Tibial nerve (tissue), 4 donors: ENCODE measurements at regions not wholly inside any gene's neighbourhood (a gene's known extent, or its start where the extent isn't known, plus 50 kb on each side); places are given as distances from the start of the nearest gene placed in this dataset.

Experiments used
- DNase-seq, 2 donors: peaks; one replicate each; pipeline ENCODE4 v3.0.0-alpha.2; 2019; ENCODE audit warnings: low spot score in 2 of 2
- H3K27ac ChIP-seq, 4 donors: fragments of 200-600 bp; sonication (generic) in 3 of 4; one replicate each; pipeline ENCODE4 v1.5.1; 2017 to 2019; ENCODE audit warnings: mild to moderate bottlenecking in 1 of 4
- H3K27me3 ChIP-seq, 2 donors: fragments of 200-600 bp; sonication (generic) in 1 of 2; one replicate each; pipeline versions ENCODE4 v1.5.1 to v1.6.0; 2017 to 2019
- H3K36me3 ChIP-seq, 3 donors: fragments of 200-600 bp; sonication (generic); one replicate each; pipeline ENCODE4 v1.5.1; 2018 to 2019
- H3K4me1 ChIP-seq, 4 donors: fragments of 200-600 bp; sonication (generic) in 3 of 4; one replicate each; pipeline ENCODE4 v1.5.1; 2017 to 2019
- H3K4me3 ChIP-seq, 4 donors: fragments of 200-600 bp; sonication (generic) in 3 of 4; one replicate each; pipeline ENCODE4 v1.5.1; 2017 to 2019; ENCODE audit warnings: mild to moderate bottlenecking in 1 of 4, moderate library complexity in 1 of 4
- H3K9me3 ChIP-seq, 4 donors: fragments of 200-600 bp; sonication (generic) in 3 of 4; one replicate each; pipeline ENCODE4 v1.5.1; 2017 to 2019
- EP300 ChIP-seq, 2 donors: sonication (generic); formaldehyde crosslinking; IDR thresholded peaks; one replicate each; pipeline ENCODE4 v1.6.1; 2017; ENCODE audit warnings: antibody characterized with exemption in 2 of 2, mild to moderate bottlenecking in 1 of 2
- POLR2A ChIP-seq, 2 donors: fragments of 450-650 bp; IDR thresholded peaks; one replicate each; pipeline ENCODE4 v1.6.1; 2017; ENCODE audit warnings: antibody characterized with exemption in 2 of 2, mild to moderate bottlenecking in 2 of 2, moderate library complexity in 2 of 2
- WGBS, 2 donors: methylation state at CpG; one replicate each; pipeline ENCODE4 v1.1.5; 2018; 5-methylcytosine and 5-hydroxymethylcytosine counted together
- TF ChIP-seq, protein P1 (sequence below), 5 experiments: fragments of 200-600 bp in 3 of 5; fragments of 450-650 bp in 2 of 5; sonication (generic) in 3 of 5; IDR thresholded peaks; one replicate each; pipeline ENCODE4 v1.5.1; 2016 to 2019; ENCODE audit warnings: antibody characterized with exemption in 5 of 5, mild to moderate bottlenecking in 3 of 5, moderate library complexity in 2 of 5

GRCh38 chr4:149161247-149161646 is 654.4 kb downstream of the IQCM start:
- Histone ChIP-seq H3K4me3 (no peak overlapping the region), H3K9me3 (no peaks in the 10 kb centered on the region), H3K27me3 (no peaks in the 10 kb centered on the region), H3K27ac (no peak overlapping the region), H3K36me3 (no peaks in the 10 kb centered on the region), H3K4me1 (no peaks in the 10 kb centered on the region)
- TF ChIP-seq, protein P1, sequence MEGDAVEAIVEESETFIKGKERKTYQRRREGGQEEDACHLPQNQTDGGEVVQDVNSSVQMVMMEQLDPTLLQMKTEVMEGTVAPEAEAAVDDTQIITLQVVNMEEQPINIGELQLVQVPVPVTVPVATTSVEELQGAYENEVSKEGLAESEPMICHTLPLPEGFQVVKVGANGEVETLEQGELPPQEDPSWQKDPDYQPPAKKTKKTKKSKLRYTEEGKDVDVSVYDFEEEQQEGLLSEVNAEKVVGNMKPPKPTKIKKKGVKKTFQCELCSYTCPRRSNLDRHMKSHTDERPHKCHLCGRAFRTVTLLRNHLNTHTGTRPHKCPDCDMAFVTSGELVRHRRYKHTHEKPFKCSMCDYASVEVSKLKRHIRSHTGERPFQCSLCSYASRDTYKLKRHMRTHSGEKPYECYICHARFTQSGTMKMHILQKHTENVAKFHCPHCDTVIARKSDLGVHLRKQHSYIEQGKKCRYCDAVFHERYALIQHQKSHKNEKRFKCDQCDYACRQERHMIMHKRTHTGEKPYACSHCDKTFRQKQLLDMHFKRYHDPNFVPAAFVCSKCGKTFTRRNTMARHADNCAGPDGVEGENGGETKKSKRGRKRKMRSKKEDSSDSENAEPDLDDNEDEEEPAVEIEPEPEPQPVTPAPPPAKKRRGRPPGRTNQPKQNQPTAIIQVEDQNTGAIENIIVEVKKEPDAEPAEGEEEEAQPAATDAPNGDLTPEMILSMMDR (IDR thresholded peaks at IDR 0.05) = no peak
- no peak for TF ChIP-seq POLR2A (IDR thresholded peaks at IDR 0.05)
- no peak for TF ChIP-seq EP300 (IDR thresholded peaks at IDR 0.05)
- DNase-seq = no peak

DNA sequence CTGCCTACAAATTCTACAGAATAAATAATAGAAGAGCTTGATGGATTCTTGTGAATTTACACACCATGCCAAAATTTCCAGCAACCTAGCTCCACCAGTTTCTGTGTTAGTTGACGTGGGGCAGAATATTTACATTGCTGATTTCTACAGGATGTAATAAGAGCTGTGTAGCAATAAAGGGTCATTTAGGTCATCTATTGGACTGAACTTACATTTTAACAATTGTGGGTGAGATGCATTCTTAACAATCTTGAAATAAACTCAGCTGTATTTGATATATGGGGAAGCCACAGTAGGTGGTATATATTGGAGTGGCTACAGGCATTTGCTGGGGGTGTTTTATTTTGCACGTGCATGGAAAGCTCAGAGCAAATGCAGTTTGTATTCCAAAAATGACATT is 655.3 kb downstream of the IQCM start:
- Histone ChIP-seq H3K9me3 (no peaks in the 10 kb centered on the region), H3K4me1 (no peaks in the 10 kb centered on the region), H3K36me3 (no peaks in the 10 kb centered on the region), H3K27me3 (no peaks in the 10 kb centered on the region), H3K4me3 (no peak overlapping the region), H3K27ac (no peak overlapping the region)
- 74 to 77% methylated on average over 2 of the region's 2 CpGs for WGBS, 2 donors
- DNase-seq = no peak
- TF ChIP-seq EP300 (IDR thresholded peaks at IDR 0.05) (no peak), POLR2A (IDR thresholded peaks at IDR 0.05) (no peak)
- TF ChIP-seq, protein P1 (IDR thresholded peaks at IDR 0.05) = no peak

- Histone ChIP-seq H3K9me3 (no peaks in the 10 kb centered on the region), H3K4me1 (no peaks in the 10 kb centered on the region), H3K27me3 (no peaks in the 10 kb centered on the region), H3K4me3 (no peak overlapping the region), H3K27ac (no peak overlapping the region), H3K36me3 (no peaks in the 10 kb centered on the region)
- DNase-seq = no peak
- 43 to 54% methylated on average over 3 of the region's 3 CpGs for WGBS, 2 donors
- TF ChIP-seq POLR2A (IDR thresholded peaks at IDR 0.05) = no peak
- TF ChIP-seq EP300 (IDR thresholded peaks at IDR 0.05) = no peak
- TF ChIP-seq, protein P1 (IDR thresholded peaks at IDR 0.05) = no peak
Measured at GRCh38 chr4:149158817-149159216, 656.8 kb downstream of the IQCM start.

DNA sequence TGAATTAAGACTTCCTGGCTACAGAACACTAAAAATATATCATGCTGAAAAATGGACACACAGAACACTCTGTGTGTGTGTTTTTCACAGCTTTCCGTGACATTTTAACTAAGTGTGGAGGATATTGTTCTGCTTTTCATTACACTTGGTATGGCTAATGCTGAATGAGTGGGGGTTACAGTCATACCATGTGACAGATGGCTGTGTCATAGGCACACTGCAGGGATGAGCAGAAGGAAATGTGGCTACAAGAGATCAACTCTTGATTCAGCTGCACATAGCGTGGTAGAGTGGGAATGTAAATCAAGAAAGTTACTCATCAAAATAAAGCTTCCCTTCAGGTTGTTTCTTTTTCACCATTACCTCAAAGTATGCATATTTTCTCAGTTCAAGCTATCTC is 669.8 kb downstream of the IQCM start:
- no peak for DNase-seq
- Histone ChIP-seq H3K36me3 (no peaks in the 10 kb centered on the region), H3K27ac (no peak overlapping the region), H3K27me3 (no peaks in the 10 kb centered on the region), H3K4me1 (peaks cover 0 to 5% (median 0%) of the 10 kb centered on the region in 4 donors), H3K9me3 (no peaks in the 10 kb centered on the region), H3K4me3 (no peak overlapping the region)
- 55 to 68% methylated on average over 2 of the region's 2 CpGs for WGBS, 2 donors
- no peak for TF ChIP-seq EP300 (IDR thresholded peaks at IDR 0.05)
- TF ChIP-seq POLR2A (IDR thresholded peaks at IDR 0.05) = no peak
- TF ChIP-seq, protein P1 (IDR thresholded peaks at IDR 0.05) = no peak

DNA sequence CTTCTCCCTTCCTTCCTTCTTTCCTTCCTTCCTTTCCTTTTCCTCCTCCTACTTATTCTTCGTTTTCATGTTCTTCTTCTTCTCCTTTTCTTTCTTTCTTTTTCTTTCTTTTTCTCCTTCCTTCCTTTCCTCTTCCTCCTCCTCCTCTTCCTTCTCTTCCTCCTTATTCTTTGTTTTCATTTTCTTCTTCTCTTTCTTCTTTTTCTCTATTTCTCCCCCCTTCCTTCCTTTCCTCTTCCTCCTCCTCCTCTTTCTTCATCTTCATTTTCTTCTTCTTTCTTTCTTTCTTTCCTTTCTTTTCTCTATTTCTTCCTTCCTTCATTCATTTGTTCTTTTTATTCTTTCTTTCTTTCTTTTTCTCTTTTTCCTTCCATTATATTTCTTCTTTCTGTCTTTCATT is 671.6 kb downstream of the IQCM start:
- no peaks in the 10 kb centered on the region for H3K36me3 ChIP-seq
- peaks cover 0 to 7% (median 0%) of the 10 kb centered on the region in 4 donors for H3K4me1 ChIP-seq
- no peak overlapping the region for H3K27ac ChIP-seq
- TF ChIP-seq, protein P1 (IDR thresholded peaks at IDR 0.05) = no peak
- TF ChIP-seq EP300 (IDR thresholded peaks at IDR 0.05) (no peak), POLR2A (IDR thresholded peaks at IDR 0.05) (no peak)
- no peak for DNase-seq
- 83 to 84% methylated on average over 1 of the region's 1 CpG for WGBS, 2 donors
- H3K9me3 ChIP-seq = no peaks in the 10 kb centered on the region
- H3K4me3 ChIP-seq = no peak overlapping the region
- H3K27me3 ChIP-seq = no peaks in the 10 kb centered on the region
